H1 (cell line): ENCODE measurements at regions not wholly inside any gene's neighbourhood (a gene's known extent, or its start where the extent isn't known, plus 50 kb on each side); places are given as distances from the start of the nearest gene placed in this dataset.

Experiments used
- BCL11A ChIP-seq, 2 experiments: IDR thresholded peaks; one replicate each; pipeline ENCODE4 v1.6.1; 2011; ENCODE audit warnings: low read depth in 2 of 2, low read length in 2 of 2, mild to moderate bottlenecking in 2 of 2
- EP300 ChIP-seq, 2 experiments: IDR thresholded peaks; 1 replicate in 1 of 2; 2 replicates in 1 of 2; pipeline ENCODE4 v1.6.1; 2011 to 2012; ENCODE audit warnings: low read depth in 2 of 2, low read length in 2 of 2, mild to moderate bottlenecking in 2 of 2, borderline replicate concordance in 1 of 2, inconsistent platforms in 1 of 2, moderate library complexity in 1 of 2
- KDM5A ChIP-seq: fragments of 200-600 bp; IDR thresholded peaks from 2 replicates; pipeline ENCODE4 v1.7.1; 2012; ENCODE audit warnings: mild to moderate bottlenecking, low read length, inconsistent platforms, mixed read lengths
- POLR2A ChIP-seq, 2 experiments: IDR thresholded peaks; 1 replicate in 1 of 2; 2 replicates in 1 of 2; pipeline ENCODE4 v1.6.1; 2011; ENCODE audit warnings: low read depth in 2 of 2, low read length in 2 of 2, mild to moderate bottlenecking in 2 of 2; ENCODE audit errors: control extremely low read depth in 1 of 2
- POLR2AphosphoS5 ChIP-seq: IDR thresholded peaks from 2 replicates; pipeline ENCODE4 v1.6.1; 2011; ENCODE audit warnings: low read depth, low read length
- RAD21 ChIP-seq, 2 experiments: IDR thresholded peaks in 1 of 2; conservative IDR thresholded peaks in 1 of 2; 2 replicates each; pipeline ENCODE4 v1.6.1; 2011; ENCODE audit warnings: low read depth in 2 of 2, low read length in 2 of 2, improper control_type of control experiment in 1 of 2, inconsistent platforms in 1 of 2, mild to moderate bottlenecking in 1 of 2, moderate library complexity in 1 of 2
- RFX5 ChIP-seq: IDR thresholded peaks from 2 replicates; pipeline ENCODE4 v1.6.1; 2011; ENCODE audit warnings: low read depth, low read length, improper control_type of control experiment, borderline replicate concordance
- SIX5 ChIP-seq: IDR thresholded peaks from 2 replicates; pipeline ENCODE4 v1.6.1; 2011; ENCODE audit warnings: mild to moderate bottlenecking, low read depth, low read length
- SP2 ChIP-seq: IDR thresholded peaks from 2 replicates; pipeline ENCODE4 v1.6.1; 2012; ENCODE audit warnings: mild to moderate bottlenecking, low read length, inconsistent platforms
- TBP ChIP-seq: IDR thresholded peaks from 2 replicates; pipeline ENCODE4 v1.6.1; 2011; ENCODE audit warnings: low read depth, low read length, improper control_type of control experiment
- ZNF274 ChIP-seq: IDR thresholded peaks from 2 replicates; pipeline ENCODE4 v1.7.0; 2012; ENCODE audit warnings: low read length, borderline replicate concordance; ENCODE audit errors: extremely low read depth
- TF ChIP-seq, protein P1 (sequence below), 3 experiments: IDR thresholded peaks; 1 replicate in 2 of 3; 2 replicates in 1 of 3; pipeline versions ENCODE4 v1.5.1 to v1.6.1; 2011; ENCODE audit warnings: low read length in 3 of 3, mild to moderate bottlenecking in 3 of 3, inconsistent platforms in 2 of 3, low read depth in 1 of 3, moderate library complexity in 1 of 3; ENCODE audit not compliant: insufficient read depth in 1 of 3; ENCODE audit errors: control extremely low read depth in 1 of 3
- TF ChIP-seq, protein P2 (sequence below): IDR thresholded peaks from 2 replicates; pipeline ENCODE4 v1.6.1; 2012; ENCODE audit warnings: inconsistent platforms
- TF ChIP-seq, protein P3 (sequence below): IDR thresholded peaks from 2 replicates; pipeline ENCODE4 v1.6.1; 2011; ENCODE audit warnings: low read length, improper control_type of control experiment

GRCh38 chr13:73421310-73421912, 362.6 kb downstream of the KLF5 start:
- TF ChIP-seq, protein P1, sequence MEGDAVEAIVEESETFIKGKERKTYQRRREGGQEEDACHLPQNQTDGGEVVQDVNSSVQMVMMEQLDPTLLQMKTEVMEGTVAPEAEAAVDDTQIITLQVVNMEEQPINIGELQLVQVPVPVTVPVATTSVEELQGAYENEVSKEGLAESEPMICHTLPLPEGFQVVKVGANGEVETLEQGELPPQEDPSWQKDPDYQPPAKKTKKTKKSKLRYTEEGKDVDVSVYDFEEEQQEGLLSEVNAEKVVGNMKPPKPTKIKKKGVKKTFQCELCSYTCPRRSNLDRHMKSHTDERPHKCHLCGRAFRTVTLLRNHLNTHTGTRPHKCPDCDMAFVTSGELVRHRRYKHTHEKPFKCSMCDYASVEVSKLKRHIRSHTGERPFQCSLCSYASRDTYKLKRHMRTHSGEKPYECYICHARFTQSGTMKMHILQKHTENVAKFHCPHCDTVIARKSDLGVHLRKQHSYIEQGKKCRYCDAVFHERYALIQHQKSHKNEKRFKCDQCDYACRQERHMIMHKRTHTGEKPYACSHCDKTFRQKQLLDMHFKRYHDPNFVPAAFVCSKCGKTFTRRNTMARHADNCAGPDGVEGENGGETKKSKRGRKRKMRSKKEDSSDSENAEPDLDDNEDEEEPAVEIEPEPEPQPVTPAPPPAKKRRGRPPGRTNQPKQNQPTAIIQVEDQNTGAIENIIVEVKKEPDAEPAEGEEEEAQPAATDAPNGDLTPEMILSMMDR (IDR thresholded peaks at IDR 0.05; ENCODE audit: control extremely low read depth in 1 of 3, insufficient read depth in 1 of 3, low read depth in 1 of 3, low read length in 3 of 3) = no peak
- TF ChIP-seq POLR2A (IDR thresholded peaks at IDR 0.05; ENCODE audit: control extremely low read depth in 1 of 2, low read depth in 2 of 2, low read length in 2 of 2) (no peak), RFX5 (no peak), SIX5 (no peak), ZNF274 (no peak), EP300 (IDR thresholded peaks at IDR 0.05; ENCODE audit: borderline replicate concordance in 1 of 2, low read depth in 2 of 2, low read length in 2 of 2) (no peak), KDM5A (no peak), TBP (no peak), BCL11A (IDR thresholded peaks at IDR 0.05; ENCODE audit: low read depth in 2 of 2, low read length in 2 of 2) (no peak), SP2 (no peak), RAD21 (IDR thresholded peaks at IDR 0.05 in 1 of 2, conservative IDR thresholded peaks at IDR 0.05 in 1 of 2; ENCODE audit: low read depth in 2 of 2, low read length in 2 of 2) (no peak), POLR2AphosphoS5 (no peak)
- TF ChIP-seq, protein P2, sequence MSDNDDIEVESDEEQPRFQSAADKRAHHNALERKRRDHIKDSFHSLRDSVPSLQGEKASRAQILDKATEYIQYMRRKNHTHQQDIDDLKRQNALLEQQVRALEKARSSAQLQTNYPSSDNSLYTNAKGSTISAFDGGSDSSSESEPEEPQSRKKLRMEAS = no peak
- TF ChIP-seq, protein P3, sequence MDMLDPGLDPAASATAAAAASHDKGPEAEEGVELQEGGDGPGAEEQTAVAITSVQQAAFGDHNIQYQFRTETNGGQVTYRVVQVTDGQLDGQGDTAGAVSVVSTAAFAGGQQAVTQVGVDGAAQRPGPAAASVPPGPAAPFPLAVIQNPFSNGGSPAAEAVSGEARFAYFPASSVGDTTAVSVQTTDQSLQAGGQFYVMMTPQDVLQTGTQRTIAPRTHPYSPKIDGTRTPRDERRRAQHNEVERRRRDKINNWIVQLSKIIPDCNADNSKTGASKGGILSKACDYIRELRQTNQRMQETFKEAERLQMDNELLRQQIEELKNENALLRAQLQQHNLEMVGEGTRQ = no peak
